ENCODE measurements at regions not wholly inside any gene's neighbourhood (a gene's known extent, or its start where the extent isn't known, plus 50 kb on each side); places are given as distances from the start of the nearest gene placed in this dataset.

- Histone ChIP-seq H3K9ac (ENCODE audit: insufficient read depth, low read length) (no peak overlapping the region), H3K27ac (ENCODE audit: insufficient read depth, low read length) (no peak overlapping the region), H3K4me3 (replicated peaks in 1 of 4; ENCODE audit: control extremely low read depth in 1 of 4, insufficient read depth in 1 of 4, low read depth in 3 of 4, low read length in 4 of 4) (no peak overlapping the region), H2AFZ (ENCODE audit: low read length) (no peak overlapping the region), H3K4me2 (ENCODE audit: extremely low read depth, insufficient read depth, low read length) (no peak overlapping the region), H3K36me3 (ENCODE audit: control insufficient read depth, insufficient read depth, low read length) (no peaks in the 10 kb centered on the region), H4K20me1 (ENCODE audit: control insufficient read depth, extremely low read depth, insufficient read depth, low read length) (no peaks in the 10 kb centered on the region), H3K79me2 (ENCODE audit: control insufficient read depth, insufficient read depth, low read length) (no peaks in the 10 kb centered on the region), H3K9me3 (ENCODE audit: control insufficient read depth, insufficient read depth, low read depth, low read length) (no peaks in the 10 kb centered on the region), H3K27me3 (ENCODE audit: control insufficient read depth, insufficient read depth, low read length) (no peaks in the 10 kb centered on the region), H3K4me1 (ENCODE audit: control insufficient read depth, extremely low read depth, insufficient read depth, low read length) (no peaks in the 10 kb centered on the region)
- no peak for DNase-seq (ENCODE audit: low read depth in 2 of 2)
- TF ChIP-seq CTCF (conservative IDR thresholded peaks at IDR 0.05 in 1 of 2, IDR thresholded peaks at IDR 0.05 in 1 of 2; ENCODE audit: low read depth in 1 of 2, low read length in 2 of 2) = no peak
- TF ChIP-seq EZH2 (IDR thresholded peaks at IDR 0.05; ENCODE audit: low read length, missing control alignments) = no peak
Measured at GRCh38 chr4:127540497-127541025, 92.2 kb upstream of the INTU start.

- DNase-seq (ENCODE audit: low read depth in 2 of 2) = no peak
- H3K4me3 ChIP-seq (replicated peaks in 1 of 4; ENCODE audit: control extremely low read depth in 1 of 4, insufficient read depth in 1 of 4, low read depth in 3 of 4, low read length in 4 of 4) = no peak overlapping the region
- no peaks in the 10 kb centered on the region for H3K4me1 ChIP-seq (ENCODE audit: control insufficient read depth, extremely low read depth, insufficient read depth, low read length)
- H3K9me3 ChIP-seq (ENCODE audit: control insufficient read depth, insufficient read depth, low read depth, low read length) = no peaks in the 10 kb centered on the region
- no peak overlapping the region for H3K9ac ChIP-seq (ENCODE audit: insufficient read depth, low read length)
- no peak for TF ChIP-seq CTCF (conservative IDR thresholded peaks at IDR 0.05 in 1 of 2, IDR thresholded peaks at IDR 0.05 in 1 of 2; ENCODE audit: low read depth in 1 of 2, low read length in 2 of 2)
- TF ChIP-seq EZH2 (IDR thresholded peaks at IDR 0.05; ENCODE audit: low read length, missing control alignments) = no peak
- no peak overlapping the region for H2AFZ ChIP-seq (ENCODE audit: low read length)
- H3K27me3 ChIP-seq (ENCODE audit: control insufficient read depth, insufficient read depth, low read length) = no peaks in the 10 kb centered on the region
- no peaks in the 10 kb centered on the region for H3K36me3 ChIP-seq (ENCODE audit: control insufficient read depth, insufficient read depth, low read length)
- H4K20me1 ChIP-seq (ENCODE audit: control insufficient read depth, extremely low read depth, insufficient read depth, low read length) = no peaks in the 10 kb centered on the region
- H3K27ac ChIP-seq (ENCODE audit: insufficient read depth, low read length) = no peak overlapping the region
- no peak overlapping the region for H3K4me2 ChIP-seq (ENCODE audit: extremely low read depth, insufficient read depth, low read length)
- no peaks in the 10 kb centered on the region for H3K79me2 ChIP-seq (ENCODE audit: control insufficient read depth, insufficient read depth, low read length)
Measured at GRCh38 chr4:127545271-127545670, 87.5 kb upstream of the INTU start.

GRCh38 chr4:127548990-127549925, 83.5 kb upstream of the INTU start:
- no peak overlapping the region for H2AFZ ChIP-seq (ENCODE audit: low read length)
- no peaks in the 10 kb centered on the region for H4K20me1 ChIP-seq (ENCODE audit: control insufficient read depth, extremely low read depth, insufficient read depth, low read length)
- H3K4me1 ChIP-seq (ENCODE audit: control insufficient read depth, extremely low read depth, insufficient read depth, low read length) = no peaks in the 10 kb centered on the region
- H3K79me2 ChIP-seq (ENCODE audit: control insufficient read depth, insufficient read depth, low read length) = no peaks in the 10 kb centered on the region
- no peaks in the 10 kb centered on the region for H3K36me3 ChIP-seq (ENCODE audit: control insufficient read depth, insufficient read depth, low read length)
- no peaks in the 10 kb centered on the region for H3K27me3 ChIP-seq (ENCODE audit: control insufficient read depth, insufficient read depth, low read length)
- H3K4me2 ChIP-seq (ENCODE audit: extremely low read depth, insufficient read depth, low read length) = no peak overlapping the region
- no peak overlapping the region for H3K9ac ChIP-seq (ENCODE audit: insufficient read depth, low read length)
- no peak overlapping the region for H3K27ac ChIP-seq (ENCODE audit: insufficient read depth, low read length)
- TF ChIP-seq CTCF (conservative IDR thresholded peaks at IDR 0.05 in 1 of 2, IDR thresholded peaks at IDR 0.05 in 1 of 2; ENCODE audit: low read depth in 1 of 2, low read length in 2 of 2) (no peak), EZH2 (IDR thresholded peaks at IDR 0.05; ENCODE audit: low read length, missing control alignments) (no peak)
- peak in 1 of 2 donors; percentile 8 for DNase-seq (ENCODE audit: low read depth in 2 of 2)
- no peak overlapping the region for H3K4me3 ChIP-seq (replicated peaks in 1 of 4; ENCODE audit: control extremely low read depth in 1 of 4, insufficient read depth in 1 of 4, low read depth in 3 of 4, low read length in 4 of 4)
- no peaks in the 10 kb centered on the region for H3K9me3 ChIP-seq (ENCODE audit: control insufficient read depth, insufficient read depth, low read depth, low read length)

Measured in fibroblast of lung (primary cell).